HG02884 (cell line): ENCODE measurements at regions not wholly inside any gene's neighbourhood (a gene's known extent, or its start where the extent isn't known, plus 50 kb on each side); places are given as distances from the start of the nearest gene placed in this dataset.
A peak's percentile ranks its signal among the peaks of the same experiment; 100 is the strongest.

Source experiments
- ATAC-seq: cut with Tn5 transposase; IDR thresholded peaks from one replicate; pipeline ENCODE4 v1.9.1; 2021; ENCODE audit warnings: mild to moderate bottlenecking, moderate library complexity; ENCODE audit not compliant: unreplicated experiment

GRCh38 chr18:10266334-10266590 is 188.2 kb upstream of the APCDD1 start:
- ATAC-seq = no peak

GRCh38 chr18:10269261-10269660 is 185.2 kb upstream of the APCDD1 start:
- ATAC-seq = no peak

DNA sequence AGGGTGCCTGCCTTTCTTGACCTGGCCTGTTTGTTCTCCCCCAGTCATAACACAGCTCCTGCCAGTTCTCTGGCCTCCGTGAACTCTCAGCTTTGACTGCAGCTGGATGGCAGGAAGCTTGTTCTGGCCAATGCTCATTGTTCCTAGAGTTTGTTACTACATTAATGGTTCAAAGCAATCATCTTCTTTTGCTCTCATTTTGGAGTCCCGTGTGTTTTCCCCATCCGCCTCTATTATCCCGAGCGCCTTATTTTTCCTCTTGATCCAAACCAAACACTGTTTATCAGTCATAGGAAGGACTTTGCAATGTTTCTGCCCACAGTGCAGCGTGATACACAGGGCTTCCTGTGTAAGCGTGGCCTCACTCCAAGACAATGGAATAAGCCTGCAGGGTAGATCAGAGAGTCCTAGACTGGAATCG is 184.3 kb upstream of the APCDD1 start:
- no peak for ATAC-seq

- no peak for ATAC-seq
These were observed 183.0 kb upstream of the APCDD1 start for GRCh38 chr18:10271481-10271880.

- ATAC-seq = no peak
These were observed 180.1 kb upstream of the APCDD1 start for GRCh38 chr18:10274301-10274700.

DNA sequence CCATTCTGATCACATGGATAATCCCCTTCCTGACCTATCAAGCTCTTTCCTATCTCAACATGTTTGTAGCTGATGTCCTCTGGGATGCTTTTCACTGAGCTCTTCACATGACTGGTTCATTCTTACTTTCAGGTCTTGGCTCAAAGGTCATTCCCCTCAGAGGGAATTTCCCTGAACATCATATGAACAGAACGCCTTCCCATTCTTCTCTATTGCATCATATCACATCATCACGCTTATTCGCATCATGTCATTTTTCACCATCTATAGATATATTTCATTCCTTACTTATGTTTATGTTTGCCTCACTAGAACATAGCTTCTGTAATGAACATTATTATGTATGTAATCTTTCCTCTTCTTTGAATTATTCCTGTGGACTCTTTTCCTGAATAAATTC is 178.9 kb upstream of the APCDD1 start:
- ATAC-seq = no peak

DNA sequence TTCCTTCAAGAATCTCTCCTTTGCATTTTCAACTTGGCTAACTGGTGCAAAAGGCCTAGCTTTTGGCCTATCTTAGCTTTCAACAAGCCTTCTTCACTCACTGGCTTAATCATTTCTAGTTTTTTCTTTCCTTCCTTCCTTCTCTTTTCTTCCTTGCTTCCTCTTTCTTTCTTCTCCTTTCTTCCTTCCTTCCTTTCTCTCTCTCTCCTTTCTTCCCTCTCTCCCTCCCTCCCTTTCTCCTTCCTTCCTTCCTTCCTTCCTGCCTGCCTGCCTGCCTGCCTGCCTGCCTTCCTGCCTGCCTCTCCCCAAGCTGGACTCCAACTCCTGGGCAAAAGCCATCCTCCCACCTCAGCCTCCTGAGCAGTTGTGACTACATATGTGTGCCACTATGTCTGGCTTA is 176.2 kb upstream of the APCDD1 start:
- no peak for ATAC-seq

- ATAC-seq = no peak
These were observed 175.0 kb upstream of the APCDD1 start for GRCh38 chr18:10279471-10279870.

DNA sequence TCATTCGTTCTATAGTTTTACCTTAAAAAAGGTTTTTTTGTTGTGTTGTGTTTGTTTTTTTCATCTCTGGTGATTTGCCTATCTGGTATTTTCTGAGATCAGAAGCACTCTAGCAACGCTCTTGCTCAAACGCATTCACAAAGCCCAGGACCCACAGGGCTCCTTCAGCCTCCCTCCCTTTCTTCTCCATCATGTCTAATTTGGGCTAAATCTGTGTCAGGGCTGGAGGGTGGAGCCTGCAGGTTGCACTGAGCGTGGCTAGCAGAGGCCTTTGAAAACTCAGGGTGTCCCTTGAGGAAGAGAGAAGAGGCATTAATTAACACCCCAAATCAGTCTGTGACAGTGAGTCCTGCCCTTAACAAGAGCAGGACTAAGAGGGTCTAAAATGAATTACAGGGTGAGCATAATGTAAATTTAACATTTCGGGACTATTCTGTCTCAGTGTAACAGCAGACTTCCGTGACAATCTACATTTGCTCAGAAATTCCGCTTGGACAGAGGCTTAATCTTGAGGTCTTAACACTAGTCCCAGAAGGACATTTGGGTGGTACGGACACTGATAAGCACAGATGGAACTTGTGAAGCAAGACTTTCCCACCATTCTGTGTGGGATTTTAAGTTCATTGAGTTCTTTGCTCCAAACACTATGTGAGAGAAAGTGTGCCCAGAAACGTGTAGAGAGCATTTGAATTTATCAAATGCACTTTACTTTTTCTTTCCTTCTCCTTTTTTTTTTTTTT is 174.4 kb upstream of the APCDD1 start:
- no peak for ATAC-seq

GRCh38 chr18:10284540-10285282 is 169.7 kb upstream of the APCDD1 start:
- ATAC-seq = no peak

- peak; percentile 66 for ATAC-seq
These were observed 169.2 kb upstream of the APCDD1 start for GRCh38 chr18:10285283-10285640.

GRCh38 chr18:10286580-10287150 is 167.8 kb upstream of the APCDD1 start:
- ATAC-seq = no peak

DNA sequence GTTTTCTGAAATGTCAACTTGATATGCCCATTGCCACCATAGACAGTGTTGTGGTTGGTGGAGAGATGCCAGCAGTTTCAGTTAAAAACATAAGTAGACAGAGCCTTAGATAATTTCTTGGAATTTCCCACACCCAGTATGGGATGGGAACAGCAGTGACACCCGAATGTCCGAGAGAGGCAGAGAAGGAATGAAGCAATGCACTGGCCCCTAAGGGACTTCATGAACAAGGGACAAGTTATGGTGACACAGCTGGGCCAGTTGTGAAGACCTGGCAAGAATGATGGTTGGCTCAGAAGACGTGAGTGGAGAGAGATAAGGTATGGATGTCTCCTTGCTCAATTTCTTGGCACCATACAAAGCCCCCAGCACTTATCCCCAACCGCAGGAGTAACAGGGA is 165.2 kb upstream of the APCDD1 start:
- no peak for ATAC-seq

- no peak for ATAC-seq
These were observed 164.3 kb upstream of the APCDD1 start for GRCh38 chr18:10289951-10290637.

DNA sequence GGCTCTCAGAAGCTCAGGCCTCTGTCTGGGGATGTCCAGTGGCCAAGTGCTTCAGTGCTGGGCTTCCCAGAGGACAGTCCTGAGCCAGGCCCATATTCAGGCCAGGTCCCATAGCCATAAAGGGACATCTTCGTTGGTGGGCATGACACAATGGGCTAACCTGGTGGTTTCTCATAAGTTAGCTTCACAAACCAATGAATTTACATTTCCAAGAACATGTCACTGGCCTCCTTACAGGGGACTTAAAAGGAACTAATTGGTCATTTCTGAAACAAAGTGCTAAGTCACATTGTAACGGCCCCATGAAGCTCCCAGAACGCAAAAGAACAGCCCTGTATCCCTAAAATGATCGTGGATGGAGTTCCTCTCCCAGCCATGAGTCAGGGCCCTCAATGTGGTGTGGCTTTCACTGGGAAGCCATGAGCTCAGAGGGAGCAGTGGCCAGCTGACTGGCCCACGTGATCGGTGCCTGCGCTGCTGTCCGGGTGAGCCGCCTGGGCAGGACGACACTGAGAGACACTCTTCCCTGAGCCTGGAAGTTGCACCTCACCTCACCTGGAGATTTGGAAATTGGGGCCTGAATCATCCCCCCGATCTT is 163.7 kb upstream of the APCDD1 start:
- no peak for ATAC-seq

GRCh38 chr18:10291568-10291981 is 162.9 kb upstream of the APCDD1 start:
- no peak for ATAC-seq

DNA sequence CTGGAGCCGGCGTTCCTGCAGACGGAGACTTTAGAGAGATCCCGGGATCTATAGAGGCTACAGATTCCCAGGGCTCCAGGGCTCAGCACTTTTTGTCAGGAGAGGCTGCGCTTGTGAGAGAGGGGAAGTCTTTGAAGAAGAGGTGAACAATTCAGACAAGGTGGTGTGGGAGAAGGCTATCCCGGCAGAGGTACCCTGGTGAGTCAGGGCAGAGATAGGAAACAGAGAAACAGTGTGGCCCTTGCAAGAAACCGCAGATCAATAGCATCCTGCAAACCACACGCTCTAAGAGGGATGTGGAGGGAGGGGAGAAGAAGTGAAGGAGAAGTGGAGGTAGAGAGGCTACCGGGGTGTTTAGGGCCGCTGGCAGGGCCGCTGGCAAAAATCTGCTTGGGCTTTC is 160.5 kb upstream of the APCDD1 start:
- no peak for ATAC-seq

DNA sequence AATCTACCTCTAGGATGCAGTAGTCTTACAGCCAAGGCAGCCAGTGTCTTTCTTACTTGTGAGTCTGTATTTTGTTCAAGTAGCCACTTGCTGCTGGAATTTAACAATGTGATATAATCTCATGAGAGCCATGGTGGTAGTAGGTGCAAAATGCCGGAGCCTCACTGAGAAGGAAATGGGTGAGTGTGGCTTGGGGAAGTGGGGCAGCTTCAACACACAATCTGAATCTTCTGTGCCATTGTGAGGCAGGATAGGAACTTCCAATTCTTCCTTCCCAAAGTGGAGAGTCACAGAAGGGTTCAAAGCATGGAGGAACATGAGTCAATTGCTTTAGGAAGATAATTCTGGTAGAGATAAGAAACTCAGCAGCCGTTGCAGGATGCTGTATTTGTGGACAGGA is 158.7 kb upstream of the APCDD1 start:
- ATAC-seq = no peak

DNA sequence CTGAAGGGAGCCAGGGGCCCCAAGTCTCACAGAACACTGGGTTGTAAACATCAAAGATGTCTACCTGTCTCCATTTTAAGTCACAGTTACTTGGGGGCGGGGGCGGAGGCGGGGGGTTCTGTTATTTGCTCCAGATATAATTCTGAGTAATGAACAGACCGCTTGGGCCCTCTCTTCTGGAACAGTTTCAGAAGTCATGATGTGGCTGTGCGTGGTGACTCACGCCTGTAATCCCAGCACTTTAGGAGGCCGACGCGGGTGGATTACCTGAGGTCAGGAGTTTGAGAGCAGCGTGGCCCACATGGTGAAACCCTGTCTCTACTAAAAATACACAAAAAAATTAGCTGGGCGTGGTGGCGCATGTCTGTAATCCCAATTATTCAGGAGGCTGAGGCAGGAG is 157.9 kb upstream of the APCDD1 start:
- no peak for ATAC-seq

- no peak for ATAC-seq
These were observed 157.3 kb upstream of the APCDD1 start for GRCh38 chr18:10297086-10297485.

GRCh38 chr18:10298346-10298745 is 156.1 kb upstream of the APCDD1 start:
- ATAC-seq = no peak

DNA sequence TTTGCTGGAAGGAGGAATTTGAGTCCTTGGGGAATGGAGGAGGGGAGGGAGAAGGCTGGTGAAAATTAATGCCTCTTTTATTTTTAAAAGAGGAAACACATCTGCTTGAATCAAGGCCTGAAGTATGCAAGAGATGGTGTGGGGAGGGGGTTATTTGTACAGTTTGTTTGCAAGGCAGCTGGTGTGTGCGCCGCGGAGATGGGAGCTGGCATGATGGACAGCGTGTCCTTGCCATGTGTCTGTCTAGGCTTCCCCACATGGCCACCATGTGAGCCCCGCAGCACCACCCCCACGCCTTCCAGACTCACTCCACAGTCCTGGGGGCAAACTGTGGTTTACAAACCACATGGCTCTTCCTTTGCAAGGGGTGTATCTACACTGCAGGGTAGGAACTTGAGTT is 154.8 kb upstream of the APCDD1 start:
- no peak for ATAC-seq
